ENCODE measurements at regions not wholly inside any gene's neighbourhood (a gene's known extent, or its start where the extent isn't known, plus 50 kb on each side); places are given as distances from the start of the nearest gene placed in this dataset.

DNA sequence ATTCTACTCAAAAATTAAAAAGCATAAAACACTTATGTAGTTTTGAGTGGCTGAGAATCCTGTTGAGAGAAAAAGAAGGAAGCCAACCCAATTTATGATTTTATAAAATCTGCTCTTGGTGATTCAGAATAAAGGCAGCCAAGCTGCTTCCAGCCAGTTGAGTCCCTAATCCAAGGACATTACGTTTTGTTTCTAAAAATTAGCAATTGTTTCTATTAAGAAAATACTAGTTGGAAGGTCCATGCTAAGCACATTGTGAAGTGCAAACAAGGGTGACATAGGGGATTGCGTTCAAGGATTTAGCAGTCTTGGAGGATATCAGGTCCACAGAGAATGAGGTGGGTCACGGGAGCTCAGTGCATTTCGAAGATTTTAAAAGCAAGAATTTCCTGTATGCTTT is 987.7 kb downstream of the TYW1 start:
- DNase-seq: no peak

DNA sequence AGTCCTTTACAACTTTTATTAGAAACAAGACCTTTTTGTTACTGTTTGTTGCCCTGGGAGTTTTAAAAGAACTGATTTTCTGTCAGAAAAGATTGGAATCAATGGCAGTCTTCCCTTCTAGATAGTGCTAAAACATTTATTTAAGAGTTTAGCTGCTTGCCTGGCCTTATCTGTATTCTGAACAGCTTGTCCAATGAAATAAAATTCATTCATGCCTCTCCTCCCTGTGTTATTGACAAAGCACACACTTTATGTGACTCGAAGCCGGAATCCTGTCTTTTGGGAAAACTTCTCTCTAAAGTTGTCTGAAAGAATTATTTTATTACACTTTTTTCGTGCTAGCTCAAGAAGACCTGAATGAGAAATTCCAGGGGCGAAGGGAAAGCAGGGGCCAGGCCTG is 992.5 kb downstream of the TYW1 start:
- no peak for DNase-seq

DNA sequence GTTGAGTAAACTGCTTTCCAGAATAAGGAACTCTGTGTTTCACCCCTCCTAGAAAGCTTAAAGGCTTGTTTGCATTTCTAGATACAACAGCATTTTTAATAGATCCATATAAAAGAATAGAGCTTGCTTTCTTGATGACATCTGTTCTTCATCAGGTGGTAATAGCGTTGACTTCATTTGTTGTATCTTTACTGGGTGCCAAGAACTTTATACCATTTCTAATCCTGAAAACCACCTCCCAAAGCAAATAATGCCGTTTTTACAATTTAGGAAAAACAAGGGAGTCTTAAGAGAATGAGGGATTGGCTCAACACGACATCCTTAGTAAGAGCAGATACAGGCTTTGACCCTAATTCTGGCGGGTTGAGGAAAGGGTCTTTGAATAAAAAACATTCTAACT is 993.4 kb downstream of the TYW1 start:
- DNase-seq: no peak

DNA sequence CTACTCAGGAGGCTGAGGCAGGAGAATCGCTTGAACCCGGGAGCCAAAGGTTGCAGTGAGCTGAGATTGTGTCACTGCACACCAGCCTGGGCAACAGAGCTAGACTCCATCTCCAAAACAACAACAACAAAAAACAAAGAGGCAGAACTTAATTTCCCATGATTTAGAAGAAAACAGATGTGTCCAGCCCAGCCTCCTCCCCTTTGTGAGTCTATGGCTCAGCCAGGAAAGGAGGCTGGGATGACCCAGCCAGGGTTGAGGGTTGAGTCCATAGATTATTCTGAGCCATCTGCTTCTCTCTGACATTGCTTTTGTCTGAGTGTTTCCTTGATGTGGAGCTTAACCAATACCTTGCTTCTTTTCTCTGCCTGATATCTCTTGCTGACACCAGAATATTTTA is 994.1 kb downstream of the TYW1 start:
- no peak for DNase-seq

DNA sequence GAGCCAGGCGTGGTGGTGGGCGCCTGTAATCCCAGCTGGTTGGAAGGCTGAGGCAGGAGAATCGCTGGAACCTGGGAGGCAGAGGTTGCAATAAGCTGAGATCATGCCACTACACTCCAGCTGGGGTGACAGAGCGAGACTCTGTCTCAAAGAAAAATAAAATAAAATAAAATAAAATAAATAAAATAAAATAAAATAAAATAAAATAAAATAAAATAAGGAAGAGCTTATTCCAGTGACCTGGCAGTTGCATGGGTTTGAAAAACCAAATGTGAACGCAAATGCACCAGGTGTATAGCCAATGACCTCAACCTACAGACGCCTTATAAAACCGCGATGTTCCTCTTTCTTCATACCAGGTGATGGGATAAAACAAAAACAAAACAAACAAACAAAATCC is 995.7 kb downstream of the TYW1 start:
- DNase-seq: no peak

DNA sequence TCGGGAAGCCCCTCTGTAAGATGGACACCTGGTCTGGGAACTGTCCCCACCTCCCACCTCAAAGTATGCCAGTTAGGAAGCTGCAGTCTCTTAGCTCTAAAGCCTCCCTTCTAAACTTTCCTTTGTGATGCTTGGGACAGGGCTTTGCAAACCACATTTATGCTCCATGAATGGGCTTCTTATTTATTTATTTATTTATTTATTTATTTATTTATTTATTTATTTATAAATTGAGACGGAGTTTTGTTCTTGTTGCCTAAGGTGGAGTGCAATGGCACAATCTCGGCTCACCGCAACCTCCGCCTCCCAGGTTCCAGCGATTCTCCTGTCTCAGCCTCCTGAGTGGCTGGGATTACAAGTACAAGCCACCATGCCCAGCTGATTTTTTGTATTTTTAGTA is 1009.4 kb downstream of the TYW1 start:
- DNase-seq: no peak

DNA sequence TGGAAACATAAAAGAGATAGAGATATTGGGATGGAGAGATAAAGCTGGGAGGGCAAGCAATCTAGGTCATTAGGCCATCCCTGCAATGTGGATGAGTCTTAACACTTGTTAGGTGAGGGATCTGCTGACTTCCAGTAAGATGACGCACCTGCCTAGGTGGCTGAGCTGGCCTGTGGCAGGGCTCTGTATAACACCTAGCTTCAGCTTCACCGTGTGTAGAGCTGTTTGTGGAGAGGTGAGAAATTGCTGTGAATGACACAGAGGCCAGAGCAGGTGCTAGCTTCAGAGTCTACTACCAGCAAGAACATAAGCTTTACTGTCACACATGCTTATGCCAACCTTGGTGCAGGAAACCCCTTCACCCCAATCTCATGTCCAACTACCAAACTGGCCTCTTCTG is 1010.0 kb downstream of the TYW1 start:
- DNase-seq: no peak

DNA sequence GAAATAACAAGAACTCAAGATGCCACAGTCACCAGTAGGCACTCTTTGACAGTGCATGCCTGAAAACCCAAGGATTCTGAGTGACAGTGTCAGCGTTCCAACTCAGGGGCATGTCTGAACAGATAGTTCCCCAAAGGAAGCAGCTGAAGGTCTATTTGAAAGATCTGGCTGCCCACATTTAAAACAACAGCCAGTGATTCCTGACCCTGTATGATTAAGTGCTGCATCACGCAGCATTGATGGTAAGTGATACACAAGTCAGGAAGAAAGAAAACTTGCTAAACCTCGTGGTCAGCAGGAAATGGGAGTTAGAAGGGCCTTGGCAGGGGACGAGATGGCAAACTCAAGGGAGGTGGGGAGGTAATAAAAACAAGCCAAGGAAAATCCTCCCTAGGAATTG is 1013.1 kb downstream of the TYW1 start:
- no peak for DNase-seq

DNA sequence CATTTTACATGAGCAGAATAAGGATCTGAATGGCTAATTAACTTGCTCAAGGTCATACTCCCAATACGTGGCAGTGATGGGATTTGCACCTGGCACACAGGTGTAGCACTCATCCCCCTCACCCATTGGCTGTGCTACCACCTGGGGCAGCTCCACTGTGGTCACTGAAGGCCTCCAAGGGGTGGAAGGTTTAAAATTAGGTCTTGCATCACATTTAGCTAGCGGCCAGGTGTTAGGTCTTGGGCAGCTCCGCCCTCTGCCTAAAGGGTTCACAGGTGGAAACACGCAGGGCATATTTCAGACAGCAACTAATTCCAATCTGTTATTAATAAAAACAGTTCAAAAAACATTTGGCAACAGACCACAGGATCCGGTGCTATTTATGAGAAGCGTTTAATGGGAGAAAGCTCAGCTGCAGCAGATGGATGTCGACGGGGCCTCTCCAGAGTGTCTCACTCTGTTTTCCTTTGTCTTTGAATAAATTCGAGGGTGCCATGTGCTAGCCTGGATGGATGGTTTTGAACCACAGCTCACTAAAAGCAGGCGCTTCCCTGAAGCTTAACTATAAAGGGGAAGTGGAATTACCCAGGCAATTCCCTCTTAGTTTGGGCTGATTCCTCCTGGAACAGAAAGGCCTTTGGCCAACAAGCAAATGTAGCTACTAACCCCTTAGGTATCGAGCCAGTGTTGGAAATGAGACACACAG is 1017.6 kb downstream of the TYW1 start:
- peak in 1 of 56 donors; percentile 7 for DNase-seq

DNA sequence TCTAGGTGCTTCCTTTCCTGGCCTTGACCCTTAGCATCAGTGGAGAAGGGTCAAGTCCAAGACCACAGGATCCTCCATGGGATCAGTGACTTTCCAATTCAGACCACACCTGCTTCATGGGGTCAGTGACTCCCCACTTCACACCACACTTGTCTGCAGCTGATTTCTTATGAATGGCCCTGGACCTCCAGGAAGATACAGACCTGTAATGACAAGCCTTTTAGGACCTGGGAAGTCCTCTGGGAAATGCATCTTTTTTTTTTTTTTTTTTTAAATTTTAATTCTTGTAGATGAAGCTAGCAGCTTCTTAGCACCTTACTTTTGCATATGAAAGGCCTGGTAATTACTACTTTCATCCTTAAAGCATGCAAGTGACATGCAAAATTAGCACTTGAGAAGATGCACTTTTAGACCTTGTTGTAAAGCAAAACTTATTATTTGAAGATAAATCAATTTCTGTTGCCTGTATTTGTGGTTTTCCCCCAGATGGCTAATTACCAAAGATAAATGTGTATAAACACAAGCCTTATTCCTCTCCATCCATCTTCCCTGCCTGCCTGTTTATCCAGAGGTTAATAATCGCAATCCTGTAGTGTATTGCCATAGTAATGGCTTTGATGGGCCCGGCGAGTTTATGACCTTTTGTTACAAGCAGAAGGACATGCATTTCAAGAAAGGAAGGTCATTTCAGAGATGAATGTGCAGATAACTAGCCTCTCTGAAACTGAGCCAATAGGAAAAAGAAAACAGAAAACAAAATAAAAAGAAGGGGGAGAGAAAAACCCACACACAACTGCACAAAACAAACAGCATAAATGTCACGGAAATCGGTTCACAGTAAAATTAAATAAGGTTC is 1018.7 kb downstream of the TYW1 start:
- DNase-seq: no peak

DNA sequence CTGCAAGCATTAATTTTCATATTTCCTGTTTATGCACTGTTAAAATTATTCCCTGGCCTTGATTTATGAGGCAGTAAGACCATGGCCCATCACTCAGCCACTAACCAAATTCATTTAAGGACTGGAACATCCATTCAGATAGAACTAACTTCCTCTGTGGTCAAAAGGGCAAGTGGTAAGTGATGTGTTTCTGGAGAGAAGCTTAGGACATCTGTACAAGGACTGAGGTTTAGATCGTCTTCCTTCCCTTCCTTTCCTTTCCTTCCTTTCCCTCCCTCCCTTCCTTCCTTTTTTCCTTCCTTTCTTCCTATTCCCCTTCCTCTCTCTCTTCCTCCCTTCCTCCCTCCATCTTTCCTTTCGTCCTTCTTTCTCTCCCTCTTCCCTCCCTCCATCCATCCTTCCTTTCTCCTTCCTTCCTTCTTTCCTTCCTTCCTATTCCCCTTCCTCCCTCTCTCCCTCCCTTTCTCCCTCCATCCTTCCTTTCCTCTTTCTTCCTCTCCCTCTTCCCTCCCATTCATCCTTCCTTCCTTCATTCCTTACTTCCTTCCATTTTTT is 1019.4 kb downstream of the TYW1 start:
- DNase-seq: no peak

DNA sequence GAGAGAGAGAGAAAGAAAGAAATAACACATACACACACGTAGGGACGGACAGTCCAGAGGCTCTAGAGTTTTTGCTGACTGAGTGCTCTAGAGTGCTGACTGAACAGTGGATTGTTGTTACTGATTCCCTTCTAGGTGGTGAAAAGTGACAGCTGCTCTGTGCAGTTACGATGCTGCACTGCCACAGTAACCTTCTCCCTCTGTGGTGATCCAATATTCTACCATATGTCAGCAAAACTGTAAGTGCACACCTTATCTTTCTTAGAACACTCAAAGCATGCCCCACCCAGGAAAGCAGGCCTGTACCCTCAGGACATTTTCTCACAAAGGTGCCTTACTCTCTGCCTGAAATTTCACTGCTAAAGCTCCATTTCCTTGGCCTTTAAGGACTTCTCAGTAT is 1023.5 kb downstream of the TYW1 start:
- DNase-seq: no peak

DNA sequence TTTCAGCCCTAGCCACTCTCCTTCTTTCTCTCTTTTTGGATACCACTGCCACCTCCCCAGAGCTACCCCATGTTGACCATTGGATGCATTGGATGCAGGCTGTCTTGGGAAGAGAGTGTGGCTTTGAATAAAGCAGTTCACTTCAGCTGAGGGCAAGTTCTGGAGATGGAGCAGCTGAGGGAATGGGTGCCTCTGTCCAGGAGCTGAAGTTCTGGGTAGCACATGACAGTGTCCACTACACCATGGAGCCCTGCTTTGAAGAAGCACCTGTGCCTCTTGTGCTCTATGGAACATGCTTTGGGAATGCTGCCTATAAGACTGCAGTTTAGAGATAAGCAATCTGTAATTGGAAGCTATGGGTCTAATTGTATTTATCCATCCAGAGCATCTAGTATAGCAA is 1028.7 kb downstream of the TYW1 start:
- no peak for DNase-seq

DNA sequence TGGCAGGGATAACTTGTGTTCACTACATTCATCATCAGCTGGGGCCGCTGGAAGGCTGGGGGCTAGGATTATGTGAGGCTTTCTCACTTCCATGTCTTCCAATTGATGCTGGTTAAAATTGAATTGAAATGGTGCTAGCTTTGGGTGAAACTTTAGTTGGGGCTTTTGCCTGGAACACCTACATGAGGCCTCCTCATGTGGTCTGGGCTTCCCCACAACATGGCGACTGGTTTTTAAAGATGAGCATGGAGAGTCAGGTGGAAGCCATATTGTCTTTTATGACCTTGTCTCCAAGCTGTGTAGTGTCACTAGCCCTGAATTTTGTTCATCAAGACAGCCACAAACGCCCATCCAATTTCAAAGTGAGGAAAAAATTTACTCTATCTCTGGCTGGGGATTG is 1033.9 kb downstream of the TYW1 start:
- DNase-seq: no peak

DNA sequence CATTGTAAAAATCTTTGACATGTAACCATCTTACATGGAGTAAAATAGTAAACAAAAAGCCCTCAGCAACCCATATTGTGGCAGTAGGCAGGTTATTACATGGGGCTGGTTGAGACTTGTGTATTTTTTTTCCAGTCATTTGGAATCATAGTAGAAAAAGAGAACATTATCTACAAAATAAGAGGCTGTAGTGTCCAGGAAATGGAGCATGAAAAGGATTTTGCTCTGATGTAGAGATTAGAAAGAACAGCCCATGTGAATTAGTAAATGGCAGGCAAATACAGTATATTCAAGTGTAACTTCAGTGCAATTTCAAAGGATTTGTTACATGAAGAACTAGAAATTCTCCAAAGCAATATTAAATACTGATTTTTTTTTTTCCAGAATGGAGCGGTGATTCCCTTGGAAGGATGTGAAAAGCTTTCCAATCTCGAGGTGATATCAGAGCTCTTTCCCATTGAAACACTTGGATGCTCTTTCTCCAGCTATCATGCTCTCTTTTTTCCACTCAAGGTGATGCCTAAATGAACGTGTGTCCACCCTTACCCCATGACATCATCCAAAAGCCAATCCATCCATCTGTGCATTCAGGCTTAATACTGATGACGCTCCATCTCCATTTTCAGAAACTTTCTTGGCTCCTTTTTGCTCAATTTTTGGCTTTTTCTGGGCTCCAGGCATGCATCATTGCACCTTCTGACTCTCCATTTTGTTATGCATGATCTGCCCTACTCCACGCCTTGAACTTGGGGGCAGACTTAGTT is 1034.7 kb downstream of the TYW1 start:
- DNase-seq: no peak

DNA sequence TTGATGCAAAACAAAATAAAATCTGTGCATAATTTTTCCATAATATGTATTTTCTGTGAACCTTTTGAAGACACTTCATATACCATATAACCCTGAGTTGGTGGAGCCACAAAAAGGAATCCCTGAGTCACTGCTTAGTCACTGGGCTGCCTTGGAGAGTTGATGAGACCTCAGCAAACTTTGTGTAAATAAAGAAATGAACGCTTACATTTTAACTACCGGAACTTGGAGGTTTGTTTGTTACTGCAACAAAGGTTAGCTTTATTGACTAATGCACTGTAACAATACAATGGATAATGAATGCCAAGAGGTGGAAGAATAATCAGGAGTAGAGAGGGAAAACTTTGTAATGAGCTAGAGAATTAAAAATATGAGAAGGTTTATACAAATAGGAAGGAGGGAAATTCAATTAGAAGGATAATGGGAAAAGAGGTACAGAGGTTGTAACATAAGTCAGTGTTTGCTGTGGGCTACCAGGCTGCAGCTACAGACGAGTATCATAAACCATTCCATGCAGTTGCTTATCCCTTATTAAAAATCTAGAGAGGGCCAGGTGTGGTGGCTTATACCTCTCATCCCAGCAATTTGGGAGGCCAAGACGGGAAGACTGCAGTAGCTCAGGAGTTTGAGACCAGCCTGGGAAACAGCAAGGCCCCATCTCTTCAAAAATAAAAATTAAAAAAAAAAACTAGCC is 1042.1 kb downstream of the TYW1 start:
- DNase-seq: no peak

DNA sequence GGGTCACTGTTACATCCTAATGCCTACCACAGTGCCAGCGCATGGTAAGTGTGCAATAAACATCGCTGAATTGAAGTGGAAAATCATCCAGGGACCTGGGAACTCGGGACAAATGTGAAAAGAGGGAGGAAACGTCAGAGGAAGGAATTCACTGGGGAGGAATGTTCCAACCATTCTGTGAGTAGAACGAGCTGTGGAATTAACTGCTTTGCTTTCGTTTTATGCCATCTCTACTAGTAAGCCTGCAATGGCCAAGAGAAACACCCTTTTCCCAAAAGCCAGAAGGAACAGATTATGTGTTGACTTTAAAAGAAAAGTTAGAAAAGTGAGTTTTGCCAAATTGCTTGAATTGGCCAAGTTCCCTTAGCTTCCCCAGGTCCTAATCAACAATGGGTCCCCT is 1044.9 kb downstream of the TYW1 start:
- DNase-seq: no peak

DNA sequence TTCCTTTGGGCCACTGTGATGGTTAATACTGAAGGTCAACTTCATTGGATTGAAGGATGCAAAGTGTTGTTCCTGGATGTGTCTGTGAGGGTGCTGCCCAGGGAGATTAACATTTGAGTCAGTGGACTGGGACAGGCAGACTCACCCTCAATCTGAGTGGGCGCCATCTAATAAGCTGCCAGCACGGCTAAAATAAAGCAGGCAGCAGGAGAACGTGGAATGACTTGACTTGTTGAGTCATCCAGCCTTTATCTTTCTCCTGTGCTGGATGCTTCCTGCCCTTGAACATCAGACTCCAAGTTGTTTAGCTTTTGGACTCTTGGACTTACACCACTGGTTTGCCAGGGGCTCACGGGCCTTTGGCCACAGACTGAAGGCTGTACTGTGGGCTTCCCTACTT is 1046.9 kb downstream of the TYW1 start:
- no peak for DNase-seq

DNA sequence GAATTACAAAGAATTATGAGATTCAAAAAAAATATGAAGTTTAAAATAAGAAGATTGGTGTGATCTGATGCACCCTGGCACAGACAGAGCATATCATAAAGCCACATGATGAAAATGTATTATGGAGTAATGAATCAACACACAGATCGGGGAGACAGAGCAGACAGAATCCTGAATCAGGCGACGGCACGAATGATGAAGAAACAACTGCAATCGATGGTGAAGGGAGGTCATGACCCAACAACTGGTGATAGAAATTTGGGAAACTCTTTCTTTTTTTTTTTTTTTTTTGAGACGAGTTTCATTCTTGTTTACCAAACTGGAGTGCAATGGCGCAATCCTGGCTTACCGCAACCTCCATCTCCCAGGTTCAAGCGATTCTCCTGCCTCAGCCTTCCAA is 1054.0 kb downstream of the TYW1 start:
- no peak for DNase-seq

DNA sequence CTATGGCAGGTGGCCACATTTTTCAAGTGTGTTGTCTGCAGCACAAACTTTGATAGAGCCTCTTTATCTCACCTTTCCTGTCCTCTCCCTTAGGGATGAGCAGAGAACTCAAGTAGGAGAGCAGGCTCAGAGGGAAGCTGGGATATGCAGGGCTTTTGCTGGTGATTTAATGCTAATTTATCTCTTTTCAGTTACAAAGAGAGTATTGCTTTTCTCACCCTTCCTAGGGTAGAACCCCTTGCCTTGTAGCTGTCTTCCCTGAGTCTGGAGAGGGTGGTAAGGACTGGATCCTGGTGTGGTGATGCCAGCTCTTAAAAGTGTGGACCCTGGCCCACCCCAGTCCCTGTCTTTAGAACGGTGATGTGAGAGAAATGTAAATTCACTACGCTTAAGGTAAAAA is 1061.4 kb downstream of the TYW1 start:
- no peak for DNase-seq

DNA sequence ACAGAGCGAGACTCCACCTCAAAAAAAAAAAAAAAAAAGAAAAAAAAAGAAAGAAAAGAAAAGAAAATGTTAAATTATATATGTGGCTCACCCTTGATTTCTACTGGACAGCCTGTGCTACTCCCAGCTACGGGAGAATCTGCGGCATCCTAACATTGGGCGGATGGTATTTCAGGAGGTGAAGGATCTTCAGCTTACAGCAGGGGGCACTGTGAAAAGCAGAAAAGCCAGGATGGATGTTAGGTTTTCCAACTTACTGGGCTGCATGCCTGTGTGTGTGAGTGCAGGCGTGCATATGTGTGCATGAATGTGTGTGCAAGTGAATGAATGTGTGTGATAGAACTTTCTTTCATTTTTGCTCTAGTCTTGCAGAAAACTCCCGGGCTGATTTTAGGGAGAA is 1066.5 kb downstream of the TYW1 start:
- peak in 3 of 56 donors; percentile 1 to 3 (median 2) for DNase-seq

All from amygdala (tissue), 56 donors.